Endometrium (tissue), 2 donors: ENCODE measurements at regions not wholly inside any gene's neighbourhood (a gene's known extent, or its start where the extent isn't known, plus 50 kb on each side); places are given as distances from the start of the nearest gene placed in this dataset.
"Not testable (repeated sequence)": the region's sequence is repeated elsewhere in the genome, so short reads cannot be mapped to it uniquely, and the experiment has no call there.

Experiments
- FAIRE-seq: peaks from 2 replicates; lab custom pipeline; 2012; peaks lifted over from hg19 to GRCh38; lab: Jason Lieb, UNC
- donor health status: control.
- donor health status: control.

DNA sequence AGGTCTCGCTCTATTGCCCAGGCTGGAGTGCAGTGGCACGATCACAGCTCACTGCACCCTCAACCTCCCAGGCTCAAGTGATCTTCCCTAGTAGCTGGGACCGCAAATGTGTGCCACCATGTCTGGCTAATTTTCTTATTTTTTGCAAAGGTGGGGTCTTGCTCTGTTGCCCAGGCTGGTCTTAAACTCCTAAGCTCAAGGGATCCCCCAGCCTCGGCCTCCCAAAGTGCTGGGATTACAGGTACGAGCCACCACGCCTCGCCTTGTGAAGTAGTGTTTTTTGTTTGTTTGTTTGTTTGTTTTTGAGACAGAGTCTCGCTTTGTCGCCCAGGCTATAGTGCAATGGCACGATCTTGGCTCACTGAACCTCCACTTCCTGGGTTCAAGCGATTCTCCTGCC lies 125.5 kb downstream of the HAUS1 start:
- not testable (repeated sequence) for FAIRE-seq

DNA sequence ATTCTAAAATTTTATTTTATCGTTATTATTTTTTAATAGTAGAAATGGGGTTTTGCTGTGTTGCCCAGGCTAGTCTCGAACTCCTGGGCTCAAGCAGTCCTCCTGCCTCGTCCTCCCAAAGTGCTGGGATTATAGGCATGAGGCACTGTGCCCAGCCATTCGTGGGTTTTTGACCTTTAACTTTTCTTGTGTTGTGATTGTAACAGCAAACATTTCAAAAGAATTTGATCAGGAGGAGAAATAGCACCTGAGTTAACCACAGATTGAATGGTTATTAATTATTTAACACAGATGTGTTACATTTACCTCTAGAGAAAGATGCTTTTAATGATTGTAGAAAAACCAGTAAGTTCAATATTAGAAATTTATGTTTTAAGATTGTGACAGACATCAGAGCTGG lies 132.0 kb downstream of the HAUS1 start:
- no peak for FAIRE-seq

DNA sequence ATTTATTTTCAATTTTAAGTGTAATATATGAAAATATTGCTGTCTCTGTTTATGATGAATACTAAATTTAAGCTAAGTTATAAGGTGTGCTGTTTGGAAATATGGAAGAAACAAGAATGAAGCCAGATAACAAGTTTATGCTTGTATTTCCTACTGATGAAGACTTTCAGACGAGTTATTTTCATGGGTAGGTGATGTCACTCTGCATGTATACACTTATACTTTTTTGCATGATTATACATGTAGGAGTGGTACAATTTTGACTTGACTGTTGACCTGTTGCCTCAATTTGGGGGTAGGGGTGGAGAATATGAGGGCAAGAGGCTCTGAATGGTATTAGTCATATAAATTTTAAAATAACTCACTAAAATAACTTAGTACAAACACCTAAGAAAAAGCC lies 133.7 kb downstream of the HAUS1 start:
- FAIRE-seq = no peak

DNA sequence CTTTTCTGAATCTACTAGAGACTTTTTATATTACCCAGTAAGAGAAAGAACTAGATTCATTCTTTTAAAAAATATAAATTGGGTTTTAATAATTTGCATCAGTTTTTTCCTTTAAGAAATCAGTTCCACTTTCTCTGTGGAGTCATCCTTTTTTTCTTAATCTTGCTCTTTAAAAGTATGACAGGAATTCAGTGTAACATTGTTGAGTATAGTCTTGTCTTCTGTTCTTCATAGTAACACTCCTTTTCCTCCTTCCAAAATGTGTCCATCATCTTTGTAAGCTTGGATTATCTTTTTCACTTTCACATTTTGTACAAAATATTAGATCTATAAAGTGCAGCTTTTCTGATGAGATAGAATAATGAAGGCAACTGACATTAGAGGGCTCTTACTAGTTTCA lies 135.4 kb downstream of the HAUS1 start:
- no peak for FAIRE-seq

GRCh38 chr18:46239998-46240397 lies 135.8 kb downstream of the HAUS1 start:
- no peak for FAIRE-seq

- not testable (repeated sequence) for FAIRE-seq
Measured at GRCh38 chr18:46241393-46241792, 137.2 kb downstream of the HAUS1 start.

DNA sequence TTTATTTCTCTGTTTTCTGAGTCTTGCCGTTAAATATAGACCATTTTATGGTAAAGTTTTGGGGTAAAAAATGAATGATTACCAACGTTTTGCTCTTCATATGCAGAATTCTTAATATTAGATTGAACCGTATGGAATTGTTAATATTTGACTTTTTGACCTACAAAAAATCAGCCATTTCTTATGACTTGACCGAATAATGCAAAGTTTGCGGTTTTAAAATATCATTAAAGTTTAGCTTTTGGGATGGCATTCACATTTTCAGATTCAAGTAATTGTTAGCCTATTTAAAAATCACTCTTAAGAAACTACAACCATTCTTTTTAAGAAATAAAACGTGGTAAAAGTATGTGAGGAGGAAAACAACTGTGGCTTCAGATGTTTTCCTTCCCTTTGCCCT lies 138.0 kb downstream of the HAUS1 start:
- no peak for FAIRE-seq

- no peak for FAIRE-seq
Measured at GRCh38 chr18:46243095-46243494, 138.9 kb downstream of the HAUS1 start.

DNA sequence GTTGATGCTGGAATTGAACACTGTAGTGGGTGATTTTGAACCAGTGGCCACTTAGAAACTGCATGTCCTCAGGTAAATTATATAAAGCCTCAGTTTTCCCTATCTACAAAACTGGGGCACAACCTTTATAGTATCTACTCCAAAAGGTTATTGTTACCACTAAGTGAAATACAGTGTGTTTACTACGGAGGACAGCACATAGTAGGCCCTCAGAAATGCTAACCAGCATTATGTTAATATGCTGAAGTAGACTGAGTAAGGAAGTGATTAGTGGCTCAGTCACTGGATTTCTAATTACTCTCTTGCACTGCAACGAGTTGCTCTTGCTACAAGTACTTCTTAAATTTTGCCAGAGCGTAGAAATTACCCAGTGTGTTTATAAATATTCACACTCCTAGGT lies 139.5 kb downstream of the HAUS1 start:
- no peak for FAIRE-seq

DNA sequence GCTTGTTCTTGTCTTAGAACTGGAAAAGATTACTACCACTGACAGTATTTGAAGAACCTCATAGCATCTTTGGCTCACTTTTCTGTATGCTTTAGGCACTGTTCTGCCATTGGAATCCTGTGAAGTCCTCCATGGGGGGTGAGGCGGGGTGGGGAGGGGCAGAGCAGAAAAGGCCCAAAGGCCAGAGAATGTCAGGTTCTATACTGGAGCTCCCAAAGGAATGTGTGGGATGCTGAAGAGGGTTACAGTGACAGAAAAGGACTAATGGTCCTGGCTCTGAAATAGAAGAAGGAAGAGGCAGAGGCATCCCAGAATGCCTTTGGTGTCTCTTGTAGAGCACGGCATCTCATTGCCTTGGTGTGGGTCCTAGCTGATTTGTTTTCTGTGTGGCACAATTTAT lies 141.9 kb downstream of the HAUS1 start:
- FAIRE-seq = no peak

- FAIRE-seq = no peak
Measured at GRCh38 chr18:46247942-46248341, 143.8 kb downstream of the HAUS1 start.

DNA sequence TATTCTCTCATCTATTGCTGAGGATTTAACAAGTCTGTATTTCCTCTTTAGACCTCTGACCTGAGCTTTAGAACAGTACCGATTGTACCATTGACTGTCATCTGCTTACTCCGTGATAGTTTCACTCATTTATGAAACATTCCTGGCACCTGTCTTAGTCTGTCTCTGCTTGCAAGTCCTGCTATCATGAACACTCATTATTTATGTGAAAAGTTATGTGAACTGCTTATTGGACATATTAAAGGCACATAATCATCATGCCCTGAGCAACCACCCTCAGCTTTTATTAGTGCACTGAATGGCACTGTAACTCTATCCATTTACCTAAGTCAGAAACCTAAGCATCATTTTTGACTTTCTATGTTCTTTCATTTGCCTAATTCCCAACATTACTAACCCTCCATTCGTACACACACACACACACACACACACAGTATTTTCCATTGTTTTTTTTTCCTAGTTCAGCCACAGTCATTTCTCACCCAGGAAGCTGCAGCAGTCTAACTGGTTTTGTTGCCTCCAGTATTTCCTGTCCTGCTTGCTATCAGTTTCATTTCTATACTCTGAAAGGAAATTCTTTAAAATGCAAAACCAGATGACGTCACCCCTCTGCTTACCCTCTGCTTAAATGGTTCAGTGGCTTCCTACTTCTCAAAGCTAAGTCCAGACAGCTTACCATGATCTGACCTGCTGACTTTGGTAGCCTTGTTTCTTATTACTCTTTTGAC lies 146.1 kb downstream of the HAUS1 start:
- peak; percentile 41 for FAIRE-seq

DNA sequence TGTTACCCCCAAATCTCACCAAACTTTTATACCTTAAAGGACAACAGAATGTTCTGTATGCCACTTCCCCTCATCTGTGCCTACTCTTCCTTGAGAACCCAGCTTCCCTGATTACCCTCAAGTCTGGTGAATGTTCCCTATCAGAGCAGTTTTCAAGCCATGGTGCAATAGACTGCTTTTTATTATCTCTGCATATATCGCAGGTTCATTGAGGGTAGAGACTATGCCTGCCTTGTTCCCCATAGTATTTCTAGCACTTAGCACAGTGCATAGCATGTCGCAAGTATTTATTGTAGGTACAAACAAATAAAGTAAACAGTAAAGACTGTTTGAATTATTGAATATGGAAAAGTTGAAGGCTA lies 146.6 kb downstream of the HAUS1 start:
- no peak for FAIRE-seq

DNA sequence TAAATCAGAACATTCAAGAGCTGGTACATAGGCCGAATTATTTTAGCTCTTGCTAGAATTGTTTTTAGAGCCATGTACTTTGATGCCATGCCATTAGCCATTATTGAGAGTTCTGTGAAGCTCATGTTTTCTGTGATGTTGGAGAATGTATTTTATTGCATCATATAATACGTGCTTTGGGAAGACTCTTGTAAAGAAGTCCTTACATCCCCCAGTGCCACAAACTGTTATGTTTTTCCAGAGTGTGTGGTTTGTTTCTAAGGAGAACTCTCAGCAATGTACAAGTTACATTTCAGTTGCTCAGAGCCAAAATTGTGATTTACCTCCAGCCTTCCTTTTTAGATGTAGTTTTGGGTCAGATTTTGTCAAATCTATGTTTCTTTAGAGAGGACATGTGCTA lies 148.6 kb downstream of the HAUS1 start:
- FAIRE-seq = no peak

GRCh38 chr18:46253498-46253897 lies 149.3 kb downstream of the HAUS1 start:
- FAIRE-seq = peak; percentile 61

GRCh38 chr18:46256078-46256477 lies 151.9 kb downstream of the HAUS1 start:
- FAIRE-seq = no peak

DNA sequence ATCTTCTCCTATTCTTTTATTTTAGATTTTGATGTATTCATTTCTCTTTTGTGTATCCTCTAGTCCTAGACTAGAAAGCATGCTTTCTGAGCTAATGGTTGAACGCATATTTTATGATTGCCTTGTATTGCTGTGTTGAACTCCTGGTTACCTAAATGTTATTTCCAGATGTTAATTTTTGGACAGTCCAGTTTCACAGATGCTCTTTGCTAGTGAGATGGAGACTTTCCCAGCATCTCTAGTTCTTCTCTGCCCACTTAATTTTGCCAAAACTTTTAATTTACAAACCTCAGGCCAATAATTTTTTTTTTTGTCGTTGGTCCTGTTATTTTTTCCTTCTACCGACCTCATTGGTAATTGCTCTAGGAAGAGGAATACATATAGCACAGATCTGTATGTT lies 153.2 kb downstream of the HAUS1 start:
- FAIRE-seq = no peak

- FAIRE-seq = no peak
Measured at GRCh38 chr18:46260016-46260878, 156.1 kb downstream of the HAUS1 start.

- FAIRE-seq = no peak
Measured at GRCh38 chr18:46260879-46261143, 156.6 kb downstream of the HAUS1 start.

DNA sequence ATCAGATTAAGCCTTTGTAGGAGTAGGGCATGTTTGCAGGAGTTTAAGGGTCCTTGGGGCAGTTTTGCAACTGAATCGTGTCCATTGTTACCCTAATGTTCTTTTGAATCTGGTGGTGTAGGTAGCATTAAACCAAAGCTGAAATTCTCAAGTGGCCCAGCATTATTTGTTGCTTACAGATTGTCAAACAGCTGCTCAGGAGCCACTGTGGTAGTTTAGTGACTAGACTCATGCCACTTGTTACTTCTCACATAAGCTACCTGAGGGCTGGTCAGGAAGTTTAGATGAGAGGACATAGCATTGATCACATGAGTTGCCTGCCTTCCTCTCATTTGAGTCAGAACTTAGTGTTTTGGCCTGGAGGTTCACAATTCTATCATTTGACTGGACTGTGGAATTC lies 157.6 kb downstream of the HAUS1 start:
- no peak for FAIRE-seq

DNA sequence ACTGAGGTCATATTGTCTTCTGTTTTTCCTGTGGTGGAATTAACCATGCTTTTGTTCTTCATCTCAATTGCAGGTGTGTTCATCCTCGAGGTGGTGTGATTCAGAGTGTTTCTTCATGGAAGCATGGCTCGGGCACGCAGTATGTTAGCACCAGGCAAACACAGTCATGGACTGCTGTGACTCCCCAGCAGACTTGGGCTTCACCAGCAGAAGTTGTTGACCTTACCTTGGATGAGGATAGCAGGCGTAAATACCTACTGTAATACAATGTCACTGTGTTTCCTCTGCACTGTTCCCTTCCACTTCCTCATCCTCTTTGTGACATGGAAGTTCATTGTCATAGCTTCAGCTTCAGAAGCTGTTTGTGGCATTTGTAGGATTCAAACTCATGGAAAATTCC lies 158.7 kb downstream of the HAUS1 start:
- FAIRE-seq = no peak

GRCh38 chr18:46264255-46264654 lies 160.1 kb downstream of the HAUS1 start:
- no peak for FAIRE-seq

DNA sequence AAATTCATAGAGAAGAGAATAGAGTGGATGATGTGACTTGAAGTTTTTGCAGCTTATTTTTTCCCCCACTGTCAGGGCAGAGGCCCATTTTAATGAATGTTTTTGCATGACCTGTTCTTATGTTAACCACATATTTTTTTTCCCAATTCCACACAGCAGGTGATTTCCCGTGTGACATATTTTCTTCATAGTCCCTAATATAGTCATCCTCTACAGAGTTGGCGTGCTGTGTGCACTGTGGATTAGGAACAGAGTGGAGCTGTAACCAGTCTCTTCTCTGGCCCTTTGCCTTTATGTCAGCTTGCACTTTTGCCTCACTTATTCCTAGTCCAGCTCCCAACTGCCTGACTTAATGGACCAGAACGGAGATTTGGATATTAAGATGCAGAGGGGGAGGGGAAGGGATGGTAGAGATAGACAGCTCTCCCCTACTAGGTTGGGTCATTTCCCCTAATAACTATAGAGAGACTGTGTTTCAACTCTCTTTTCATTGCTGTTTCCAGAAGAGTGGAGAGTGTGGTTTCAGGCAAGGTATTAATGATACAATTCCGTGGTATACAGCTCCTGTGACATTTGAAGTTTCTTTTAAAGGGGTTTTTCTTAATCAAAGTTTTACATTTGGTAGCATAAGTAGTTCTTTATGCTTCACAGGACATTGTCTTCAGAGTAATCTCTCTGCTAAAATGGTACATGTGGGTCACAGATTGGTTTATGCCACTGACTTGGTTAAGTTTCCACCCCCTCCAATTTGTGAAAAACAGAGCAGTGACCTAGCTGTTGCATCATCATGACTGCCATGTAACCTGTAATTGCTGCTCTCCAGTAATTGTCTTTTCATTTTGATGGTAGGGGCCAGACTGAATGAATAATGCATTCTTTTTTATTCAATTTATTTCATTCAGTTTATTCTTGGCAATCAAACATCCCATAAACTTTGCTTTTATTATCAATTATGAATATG lies 161.3 kb downstream of the HAUS1 start:
- FAIRE-seq = no peak
